ENCODE measurements at regions not wholly inside any gene's neighbourhood (a gene's known extent, or its start where the extent isn't known, plus 50 kb on each side); places are given as distances from the start of the nearest gene placed in this dataset.

- no peak for TF ChIP-seq CTCF (IDR thresholded peaks at IDR 0.05; ENCODE audit: extremely low read depth, missing control alignments)
- no peak for DNase-seq (ENCODE audit: low spot score)
Observed at GRCh38 chr11:86126862-86127261, 58.0 kb upstream of the PICALM start.

GRCh38 chr11:86124251-86125233 is 55.7 kb upstream of the PICALM start:
- no peak for DNase-seq (ENCODE audit: low spot score)
- no peak for TF ChIP-seq CTCF (IDR thresholded peaks at IDR 0.05; ENCODE audit: extremely low read depth, missing control alignments)

- no peak for DNase-seq (ENCODE audit: low spot score)
- no peak for TF ChIP-seq CTCF (IDR thresholded peaks at IDR 0.05; ENCODE audit: extremely low read depth, missing control alignments)
Observed at GRCh38 chr11:86122773-86123172, 53.9 kb upstream of the PICALM start.

GRCh38 chr11:86120807-86121206 is 51.9 kb upstream of the PICALM start:
- TF ChIP-seq CTCF (IDR thresholded peaks at IDR 0.05; ENCODE audit: extremely low read depth, missing control alignments) = no peak
- DNase-seq (ENCODE audit: low spot score) = no peak

GRCh38 chr11:86119906-86120305 is 51.0 kb upstream of the PICALM start:
- TF ChIP-seq CTCF (IDR thresholded peaks at IDR 0.05; ENCODE audit: extremely low read depth, missing control alignments) = no peak
- DNase-seq (ENCODE audit: low spot score) = no peak

GRCh38 chr11:86119077-86119476 is 50.2 kb upstream of the PICALM start:
- DNase-seq (ENCODE audit: low spot score) = no peak
- TF ChIP-seq CTCF (IDR thresholded peaks at IDR 0.05; ENCODE audit: extremely low read depth, missing control alignments) = no peak
